ENCODE measurements at regions not wholly inside any gene's neighbourhood (a gene's known extent, or its start where the extent isn't known, plus 50 kb on each side); places are given as distances from the start of the nearest gene placed in this dataset.

DNA sequence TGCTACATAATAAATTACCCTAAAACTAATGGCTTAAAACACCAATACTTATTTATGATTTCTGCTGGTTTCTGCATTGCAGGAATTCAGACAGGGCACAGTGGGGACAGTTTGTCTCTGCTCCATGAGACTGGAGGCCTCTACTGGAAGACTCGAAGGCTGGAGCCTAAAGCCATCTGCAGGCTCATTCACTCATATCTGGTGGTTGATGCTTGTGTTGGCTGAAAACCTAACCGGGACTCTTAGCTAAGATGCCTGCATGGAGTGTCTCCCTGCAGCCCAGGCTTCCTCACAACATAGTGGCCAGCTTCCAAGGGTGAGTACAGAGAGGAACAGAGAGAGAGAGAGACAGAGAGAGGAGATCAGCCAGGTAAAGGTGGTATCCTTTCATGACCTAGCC lies 195.5 kb upstream of the FOXA2 start (continued):
- TF ChIP-seq, protein P1, sequence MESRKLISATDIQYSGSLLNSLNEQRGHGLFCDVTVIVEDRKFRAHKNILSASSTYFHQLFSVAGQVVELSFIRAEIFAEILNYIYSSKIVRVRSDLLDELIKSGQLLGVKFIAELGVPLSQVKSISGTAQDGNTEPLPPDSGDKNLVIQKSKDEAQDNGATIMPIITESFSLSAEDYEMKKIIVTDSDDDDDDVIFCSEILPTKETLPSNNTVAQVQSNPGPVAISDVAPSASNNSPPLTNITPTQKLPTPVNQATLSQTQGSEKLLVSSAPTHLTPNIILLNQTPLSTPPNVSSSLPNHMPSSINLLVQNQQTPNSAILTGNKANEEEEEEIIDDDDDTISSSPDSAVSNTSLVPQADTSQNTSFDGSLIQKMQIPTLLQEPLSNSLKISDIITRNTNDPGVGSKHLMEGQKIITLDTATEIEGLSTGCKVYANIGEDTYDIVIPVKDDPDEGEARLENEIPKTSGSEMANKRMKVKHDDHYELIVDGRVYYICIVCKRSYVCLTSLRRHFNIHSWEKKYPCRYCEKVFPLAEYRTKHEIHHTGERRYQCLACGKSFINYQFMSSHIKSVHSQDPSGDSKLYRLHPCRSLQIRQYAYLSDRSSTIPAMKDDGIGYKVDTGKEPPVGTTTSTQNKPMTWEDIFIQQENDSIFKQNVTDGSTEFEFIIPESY (IDR thresholded peaks at IDR 0.05), result no peak
- TF ChIP-seq CBX3 (IDR thresholded peaks at IDR 0.05; ENCODE audit: borderline replicate concordance, low read depth) (no peak), TARDBP (IDR thresholded peaks at IDR 0.05; ENCODE audit: borderline replicate concordance) (no peak)

DNA sequence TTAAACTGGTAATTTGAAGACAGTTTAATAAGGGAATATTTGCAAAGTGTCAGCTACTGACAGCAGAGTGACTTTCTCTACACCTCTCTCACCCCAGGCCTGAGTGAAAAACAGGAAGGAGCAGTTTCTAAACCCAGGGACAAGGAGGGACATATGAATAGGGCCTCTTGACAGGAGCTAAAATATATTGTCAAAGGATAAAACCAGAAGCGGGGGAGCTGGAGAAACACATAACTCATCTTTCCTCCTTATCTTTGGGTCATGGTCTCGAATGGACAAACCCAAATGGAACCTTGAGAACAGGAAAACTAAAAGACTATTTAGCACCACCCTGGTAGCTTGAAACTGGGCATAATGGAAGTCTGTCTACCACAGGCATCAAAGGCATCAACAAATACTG lies 197.5 kb upstream of the FOXA2 start:
- CTCF ChIA-PET, result no interaction called here
- no peak overlapping the region for H2AFZ ChIP-seq (ENCODE audit: control insufficient read depth, low read depth, low read length)
- BruUV-seq (replicated peaks), result no TSS peak

More for the DNA sequence above, 197.5 kb upstream of the FOXA2 start:
- no peak for TF ChIP-seq SMARCA5 (IDR thresholded peaks at IDR 0.05)
- no peak for TF ChIP-seq STAT1 (conservative IDR thresholded peaks at IDR 0.05)
- no peak for TF ChIP-seq CHD4 (IDR thresholded peaks at IDR 0.05)
- TF ChIP-seq NR2F1 (conservative IDR thresholded peaks at IDR 0.05), result no peak
- TF ChIP-seq YY1 (IDR thresholded peaks at IDR 0.05; ENCODE audit: low read depth, low read length), result no peak
- TF ChIP-seq ZNF217 (IDR thresholded peaks at IDR 0.05), result no peak
- TF ChIP-seq TBL1XR1 (IDR thresholded peaks at IDR 0.05; ENCODE audit: low read depth, low read length), result no peak
- TF ChIP-seq, protein P2, sequence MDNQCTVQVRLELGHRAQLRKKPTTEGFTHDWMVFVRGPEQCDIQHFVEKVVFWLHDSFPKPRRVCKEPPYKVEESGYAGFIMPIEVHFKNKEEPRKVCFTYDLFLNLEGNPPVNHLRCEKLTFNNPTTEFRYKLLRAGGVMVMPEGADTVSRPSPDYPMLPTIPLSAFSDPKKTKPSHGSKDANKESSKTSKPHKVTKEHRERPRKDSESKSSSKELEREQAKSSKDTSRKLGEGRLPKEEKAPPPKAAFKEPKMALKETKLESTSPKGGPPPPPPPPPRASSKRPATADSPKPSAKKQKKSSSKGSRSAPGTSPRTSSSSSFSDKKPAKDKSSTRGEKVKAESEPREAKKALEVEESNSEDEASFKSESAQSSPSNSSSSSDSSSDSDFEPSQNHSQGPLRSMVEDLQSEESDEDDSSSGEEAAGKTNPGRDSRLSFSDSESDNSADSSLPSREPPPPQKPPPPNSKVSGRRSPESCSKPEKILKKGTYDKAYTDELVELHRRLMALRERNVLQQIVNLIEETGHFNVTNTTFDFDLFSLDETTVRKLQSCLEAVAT (IDR thresholded peaks at IDR 0.05), result no peak
- no peak for TF ChIP-seq RAD51 (IDR thresholded peaks at IDR 0.05)
- intact Hi-C loops (cut with micrococcal nuclease; ENCODE audit: unreplicated experiment) (no loop called here), in situ Hi-C loops (cut with MboI) (no loop called here)
- no peaks in the 10 kb centered on the region for H3K4me1 ChIP-seq (ENCODE audit: control insufficient read depth, insufficient read depth, low read length)
- no peak for FAIRE-seq
- POLR2A ChIA-PET, result no interaction called here
- H4K20me1 ChIP-seq (ENCODE audit: control insufficient read depth, insufficient read depth), result no peaks in the 10 kb centered on the region
- H3K4me2 ChIP-seq (ENCODE audit: control insufficient read depth, insufficient read depth), result no peak overlapping the region
- no peak overlapping the region for H3K4me3 ChIP-seq
- no peak overlapping the region for H3K9ac ChIP-seq (ENCODE audit: control insufficient read depth, insufficient read depth, low read length)
- no peak for ATAC-seq
- no peaks in the 10 kb centered on the region for H3K36me3 ChIP-seq (ENCODE audit: control insufficient read depth in 2 of 2, insufficient read depth in 2 of 2, low read length in 1 of 2)
- no peaks in the 10 kb centered on the region for H3K27me3 ChIP-seq (replicated peaks in 1 of 2; ENCODE audit: control insufficient read depth in 2 of 2, insufficient read depth in 2 of 2, low read length in 1 of 2)
- no peaks in the 10 kb centered on the region for H3K79me2 ChIP-seq (ENCODE audit: control insufficient read depth, insufficient read depth, low read length)
- RAD21 ChIA-PET (ENCODE audit: unreplicated experiment), result no interaction called here
- WGBS (ENCODE audit: insufficient coverage, insufficient replicate concordance, low lambda C conversion rate, missing lambda C conversion rate), result 50% methylated on average over 2 of the region's 2 CpGs
- no peaks in the 10 kb centered on the region for H3K9me3 ChIP-seq (replicated peaks; ENCODE audit: control insufficient read depth, insufficient read depth, low read length)
- DNase-seq (ENCODE audit: low read depth, low spot score), result no peak
- no peak overlapping the region for H3K27ac ChIP-seq (ENCODE audit: control insufficient read depth, insufficient read depth)
- SMC1A ChIA-PET (ENCODE audit: uncharacterized antibody, unreplicated experiment), result no interaction called here

Data from GM12878 (cell line).